Mucosa of descending colon (tissue), 3 donors: ENCODE measurements at regions not wholly inside any gene's neighbourhood (a gene's known extent, or its start where the extent isn't known, plus 50 kb on each side); places are given as distances from the start of the nearest gene placed in this dataset.
"Not testable (repeated sequence)": the region's sequence is repeated elsewhere in the genome, so short reads cannot be mapped to it uniquely, and the experiment has no call there.

Experiments
- ATAC-seq: fragments of 200-7000 bp; cut with Tn5 transposase; one replicate; pipeline ENCODE4 v1.9.1; 2020; ENCODE audit warnings: mild to moderate bottlenecking, moderate library complexity
- DNase-seq, 3 donors: peaks; one replicate each; pipeline ENCODE4 v3.0.0-alpha.2; 2020
- H3K36me3 ChIP-seq: fragments of 200-600 bp; one replicate; pipeline ENCODE4 v1.8.0; 2021; ENCODE audit warnings: low read depth, mild to moderate bottlenecking
- H3K4me1 ChIP-seq: fragments of 200-600 bp; one replicate; pipeline ENCODE4 v1.8.0; 2021; ENCODE audit warnings: low read depth, mild to moderate bottlenecking
- H3K4me3 ChIP-seq: fragments of 200-600 bp; one replicate; pipeline ENCODE4 v1.8.0; 2021; ENCODE audit warnings: mild to moderate bottlenecking
- H3K9me3 ChIP-seq: fragments of 200-600 bp; one replicate; pipeline ENCODE4 v1.8.0; 2021; ENCODE audit warnings: mild to moderate bottlenecking
- intact Hi-C, 2 donors: fragments of 100-400 bp; cut with DNase I in 1 of 2; cut with micrococcal nuclease in 1 of 2; formaldehyde crosslinking; loops; one replicate each; pipeline versions ENCODE4 v1.11.0 to v1.11.1; 2022; cut with DNase I, micrococcal nuclease
- TF ChIP-seq, protein P1 (sequence below): fragments of 200-600 bp; IDR thresholded peaks from one replicate; pipeline ENCODE4 v1.8.0; 2022; ENCODE audit warnings: antibody characterized with exemption, mild to moderate bottlenecking
- donor health status: DM: no; HTN: no; CAD: no; lungs with moderate emphysema.
- donor health status: DM: no; HTN: no; CAD: no.
- donor health status: DM: no; HTN: yes; CAD: no.

DNA sequence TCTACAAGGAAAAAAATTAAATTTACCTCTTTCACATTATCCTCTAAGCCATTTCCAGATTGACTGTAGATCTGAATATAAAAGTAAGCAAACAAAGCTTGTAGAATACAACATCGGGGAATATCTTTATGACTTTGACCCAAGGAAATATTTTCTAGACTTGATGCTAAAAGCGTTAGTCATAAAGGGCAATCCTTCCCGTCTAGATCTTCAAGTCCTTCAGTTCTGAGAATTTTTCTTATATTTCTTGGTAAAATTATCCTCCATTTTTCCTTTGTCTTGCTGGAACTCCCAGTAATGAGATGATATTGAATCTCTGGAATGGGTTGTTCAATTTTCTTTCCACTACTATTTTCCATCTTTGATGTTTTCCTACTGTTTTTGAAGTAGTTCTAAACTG lies 77.8 kb upstream of the ZNF184 start:
- intact Hi-C loops = no loop called here
- H3K36me3 ChIP-seq = no peaks in the 10 kb centered on the region
- TF ChIP-seq, protein P1, sequence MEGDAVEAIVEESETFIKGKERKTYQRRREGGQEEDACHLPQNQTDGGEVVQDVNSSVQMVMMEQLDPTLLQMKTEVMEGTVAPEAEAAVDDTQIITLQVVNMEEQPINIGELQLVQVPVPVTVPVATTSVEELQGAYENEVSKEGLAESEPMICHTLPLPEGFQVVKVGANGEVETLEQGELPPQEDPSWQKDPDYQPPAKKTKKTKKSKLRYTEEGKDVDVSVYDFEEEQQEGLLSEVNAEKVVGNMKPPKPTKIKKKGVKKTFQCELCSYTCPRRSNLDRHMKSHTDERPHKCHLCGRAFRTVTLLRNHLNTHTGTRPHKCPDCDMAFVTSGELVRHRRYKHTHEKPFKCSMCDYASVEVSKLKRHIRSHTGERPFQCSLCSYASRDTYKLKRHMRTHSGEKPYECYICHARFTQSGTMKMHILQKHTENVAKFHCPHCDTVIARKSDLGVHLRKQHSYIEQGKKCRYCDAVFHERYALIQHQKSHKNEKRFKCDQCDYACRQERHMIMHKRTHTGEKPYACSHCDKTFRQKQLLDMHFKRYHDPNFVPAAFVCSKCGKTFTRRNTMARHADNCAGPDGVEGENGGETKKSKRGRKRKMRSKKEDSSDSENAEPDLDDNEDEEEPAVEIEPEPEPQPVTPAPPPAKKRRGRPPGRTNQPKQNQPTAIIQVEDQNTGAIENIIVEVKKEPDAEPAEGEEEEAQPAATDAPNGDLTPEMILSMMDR = no peak
- ATAC-seq (no peak), DNase-seq (no peak)
- H3K4me1 ChIP-seq = no peaks in the 10 kb centered on the region
- H3K9me3 ChIP-seq = no peaks in the 10 kb centered on the region
- no peak overlapping the region for H3K4me3 ChIP-seq

DNA sequence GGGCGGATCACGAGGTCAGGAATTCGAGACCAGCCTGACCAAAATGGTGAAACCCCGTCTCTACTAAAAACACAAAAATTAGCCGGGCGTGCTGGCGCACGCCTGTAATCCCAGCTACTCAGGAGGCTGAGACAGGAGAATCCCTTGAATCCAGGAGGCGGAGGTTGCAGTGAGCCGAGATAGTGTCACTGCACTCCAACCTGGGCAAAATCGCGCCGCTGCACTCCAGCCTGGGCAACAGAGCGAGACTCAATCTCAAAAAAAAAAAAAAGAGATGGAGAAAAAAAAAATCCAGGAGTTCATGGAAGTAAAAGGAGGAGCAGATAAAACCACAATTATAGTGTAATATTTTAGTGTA lies 76.3 kb upstream of the ZNF184 start:
- ATAC-seq, H3K4me1 ChIP-seq, H3K9me3 ChIP-seq, DNase-seq, intact Hi-C loops, H3K36me3 ChIP-seq, H3K4me3 ChIP-seq: not testable (repeated sequence)

DNA sequence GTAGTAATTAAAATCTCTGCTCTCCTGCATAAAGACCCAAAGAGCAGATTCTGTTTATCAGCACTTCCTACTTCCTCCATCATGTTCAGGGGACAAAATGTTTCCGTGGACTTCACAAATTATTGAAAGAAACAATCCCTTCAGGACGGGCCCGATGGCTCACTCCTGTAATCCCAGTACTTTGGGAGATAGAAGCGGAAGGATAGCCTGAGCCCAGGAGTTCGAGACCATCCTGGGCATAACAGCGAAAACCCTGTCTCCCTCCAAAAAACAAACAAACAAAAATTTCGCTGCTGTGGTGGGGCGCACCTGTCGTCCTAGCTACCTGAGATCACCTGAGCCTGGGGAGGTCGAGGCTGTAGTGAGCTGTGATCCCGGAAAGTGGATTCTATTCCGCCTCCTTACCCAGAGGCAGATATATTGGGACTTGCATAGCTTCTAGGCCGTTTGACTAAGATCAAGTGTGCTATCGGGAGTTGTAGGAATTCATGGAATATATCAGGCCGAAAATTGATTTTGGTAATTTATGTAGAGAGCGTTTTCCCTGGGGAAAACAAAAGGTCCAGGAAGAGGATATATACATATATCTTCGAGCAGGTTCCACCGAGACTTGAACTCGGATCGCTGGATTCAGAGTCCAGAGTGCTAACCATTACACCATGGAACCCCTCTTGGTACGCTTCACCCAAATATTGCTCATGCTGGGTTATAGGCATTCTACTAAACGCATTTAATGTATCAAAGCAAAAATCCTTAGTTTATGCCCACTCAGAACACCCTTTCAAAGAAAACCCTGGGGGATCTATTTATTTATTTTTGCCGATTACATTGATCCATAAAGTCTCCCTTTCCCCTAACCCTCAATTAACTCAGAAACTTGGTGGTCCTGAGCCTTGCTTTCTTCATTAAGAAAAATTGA lies 74.5 kb upstream of the ZNF184 start:
- intact Hi-C loops = no loop called here
- H3K36me3 ChIP-seq = no peaks in the 10 kb centered on the region
- no peaks in the 10 kb centered on the region for H3K9me3 ChIP-seq
- no peak for ATAC-seq
- no peak for DNase-seq
- no peak overlapping the region for H3K4me3 ChIP-seq
- H3K4me1 ChIP-seq = no peaks in the 10 kb centered on the region
- TF ChIP-seq, protein P1 = no peak

DNA sequence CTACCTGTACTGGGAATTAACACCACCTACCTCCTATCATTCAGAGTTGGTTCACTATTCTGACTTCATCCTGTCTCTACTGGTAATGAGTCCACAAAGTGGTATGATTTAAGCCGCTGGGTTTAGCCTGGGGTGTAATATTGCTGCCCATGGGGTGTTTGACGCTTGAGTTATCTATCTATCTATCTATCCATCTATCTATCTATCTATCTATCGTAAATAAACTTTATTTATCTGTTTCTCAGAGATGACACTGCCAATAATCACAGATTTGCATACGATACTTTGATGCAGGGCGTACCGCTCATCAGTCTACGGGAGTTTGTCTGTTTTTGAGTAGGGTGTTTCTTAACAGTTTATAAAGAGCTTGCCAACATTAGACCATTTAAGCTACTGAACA lies 73.6 kb upstream of the ZNF184 start:
- ATAC-seq (no peak), DNase-seq (no peak)
- Histone ChIP-seq H3K36me3 (no peaks in the 10 kb centered on the region), H3K4me1 (no peaks in the 10 kb centered on the region), H3K4me3 (no peak overlapping the region), H3K9me3 (no peaks in the 10 kb centered on the region)
- intact Hi-C loops = no loop called here
- TF ChIP-seq, protein P1 = no peak

DNA sequence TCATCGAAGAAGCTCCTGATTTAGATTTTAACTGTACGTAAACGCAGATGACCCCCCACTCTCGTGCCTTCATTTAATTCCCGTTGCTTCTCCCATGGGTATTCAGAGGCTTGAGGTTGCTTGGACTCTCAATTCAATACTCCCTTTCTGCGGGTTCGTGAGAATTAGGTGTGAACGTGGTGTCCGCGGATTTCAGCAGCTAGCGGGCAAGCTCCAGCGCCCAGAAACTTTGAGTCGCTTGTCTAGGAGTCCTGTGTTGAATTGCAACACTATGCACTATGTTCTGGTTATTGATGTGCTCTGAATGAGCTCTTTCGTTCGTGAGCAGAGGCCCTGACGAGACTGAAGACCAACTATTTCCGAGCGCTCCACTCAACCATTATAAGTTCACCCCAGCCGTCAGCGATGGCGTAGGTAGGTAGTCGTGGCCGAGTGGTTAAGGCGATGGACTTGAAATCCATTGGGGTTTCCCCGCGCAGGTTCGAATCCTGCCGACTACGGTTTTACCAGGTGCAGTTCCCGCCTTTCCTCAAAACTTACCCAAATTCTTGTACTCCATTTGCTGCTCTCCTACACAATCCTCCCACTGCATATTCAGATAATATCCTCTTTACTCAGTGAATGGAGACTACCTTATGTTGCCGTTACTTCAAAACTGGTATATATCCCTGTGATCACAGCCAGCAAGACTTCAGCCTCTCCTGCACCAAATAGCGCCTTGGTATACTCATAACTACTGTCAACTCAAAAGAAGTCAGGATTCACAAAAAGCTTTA lies 72.6 kb upstream of the ZNF184 start:
- ATAC-seq = no peak
- no peaks in the 10 kb centered on the region for H3K4me1 ChIP-seq
- intact Hi-C loops = no loop called here
- no peaks in the 10 kb centered on the region for H3K36me3 ChIP-seq
- TF ChIP-seq, protein P1 = no peak
- no peak for DNase-seq
- H3K9me3 ChIP-seq = no peaks in the 10 kb centered on the region
- H3K4me3 ChIP-seq = no peak overlapping the region

DNA sequence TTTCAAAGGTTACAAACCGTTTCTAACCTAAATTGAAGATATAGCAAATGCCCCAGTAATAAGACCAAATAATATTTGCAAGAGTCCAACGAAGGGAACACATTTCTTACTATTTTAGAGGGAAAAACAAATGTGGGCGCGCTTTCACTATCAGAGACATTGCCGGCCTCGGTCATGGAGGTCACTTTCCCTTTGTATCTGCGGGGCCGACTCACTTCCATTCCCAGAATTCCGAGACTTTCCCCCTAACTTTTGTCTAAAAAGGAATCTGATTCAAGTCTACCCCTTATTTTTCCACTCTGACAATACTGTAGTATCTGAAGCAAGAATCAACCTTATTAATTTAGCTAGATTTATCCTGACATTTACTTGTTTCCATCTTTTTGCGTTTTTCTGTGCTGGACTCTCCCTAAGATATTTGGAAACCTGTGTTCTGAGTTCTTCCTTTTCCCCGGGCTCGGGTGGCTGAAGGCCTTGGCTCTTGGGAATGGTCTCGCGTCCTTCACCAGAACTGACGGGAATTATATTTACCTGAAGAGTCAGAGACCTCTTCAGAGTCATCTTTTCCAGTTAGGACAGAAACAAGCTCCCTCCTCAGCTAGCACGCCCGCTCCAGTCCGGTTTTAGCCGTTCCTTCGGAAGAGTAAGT lies 71.8 kb upstream of the ZNF184 start:
- no peaks in the 10 kb centered on the region for H3K4me1 ChIP-seq
- intact Hi-C loops = no loop called here
- TF ChIP-seq, protein P1 = no peak
- no peaks in the 10 kb centered on the region for H3K9me3 ChIP-seq
- no peak overlapping the region for H3K4me3 ChIP-seq
- H3K36me3 ChIP-seq = no peaks in the 10 kb centered on the region
- no peak for DNase-seq
- no peak for ATAC-seq

DNA sequence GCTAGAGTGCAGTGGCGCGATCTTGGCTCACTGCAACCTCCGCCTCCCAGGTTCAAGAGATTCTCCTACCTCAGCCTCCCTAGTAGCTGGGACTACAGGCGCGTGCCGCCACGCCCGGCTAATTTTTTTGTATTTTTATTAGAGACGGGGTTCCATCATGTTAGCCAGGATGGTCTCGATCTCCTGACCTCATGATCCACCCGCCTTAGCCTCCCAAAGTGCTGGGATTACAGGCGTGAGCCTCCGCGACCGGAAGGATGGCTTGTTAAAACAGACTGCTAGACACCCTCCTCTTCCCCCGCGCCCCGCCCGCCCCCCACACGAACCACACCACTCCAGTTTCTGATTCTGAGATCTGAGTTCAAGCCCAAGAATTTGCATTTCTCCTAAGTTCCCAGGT lies 71.2 kb upstream of the ZNF184 start:
- intact Hi-C loops, ATAC-seq, DNase-seq: not testable (repeated sequence)

More for the DNA sequence above, 71.2 kb upstream of the ZNF184 start:
- H3K9me3 ChIP-seq, H3K36me3 ChIP-seq, H3K4me3 ChIP-seq, H3K4me1 ChIP-seq: not testable (repeated sequence)
